K562 (cell line): ENCODE measurements at regions not wholly inside any gene's neighbourhood (a gene's known extent, or its start where the extent isn't known, plus 50 kb on each side); places are given as distances from the start of the nearest gene placed in this dataset.

Experiments used
- ATAC-seq: fragments of 200-7000 bp; cut with Tn5 transposase; 3 replicates; pipeline ENCODE4 v1.9.1; 2020; ENCODE audit warnings: moderate library complexity
- BruUV-seq: library from RNA; stranded (reverse); fragments of 400-500 nt; replicated peaks from 2 replicates; lab custom pipeline; 2021; lab: Mats Ljungman, UMichigan
- CTCF ChIA-PET: fragments of 300-600 bp; formaldehyde crosslinking; extraction: SDS; loops from one replicate; lab custom pipeline; 2021; ENCODE audit warnings: low intra/inter-chr PET ratio; lab: Yijun Ruan, JAX
- POLR2A ChIA-PET: fragments of 300-600, 350-650 bp; sonication (Branson Sonifier 250); formaldehyde crosslinking; extraction: SDS; loops from one replicate; lab custom pipeline; 2021; ENCODE audit warnings: antibody characterized with exemption, inconsistent platforms; lab: Yijun Ruan, JAX
- DNase-seq, 4 experiments: peaks; one replicate each; pipeline versions ENCODE4 v3.0.0 to v3.0.0-alpha.2; 2011 to 2018; ENCODE audit warnings: low spot score in 3 of 4, mixed read lengths in 3 of 4; ENCODE audit errors: extremely low read depth in 1 of 4
- FAIRE-seq: peaks from 2 replicates; lab custom pipeline; 2011; peaks lifted over from hg19 to GRCh38; lab: Jason Lieb, UNC
- H2AFZ ChIP-seq: 2 replicates; pipeline ENCODE4 v1.6.0; 2011; ENCODE audit warnings: low read depth, low read length, control low read depth, inconsistent platforms
- H3K27ac ChIP-seq: fragments of 200-600 bp; 3 replicates; pipeline ENCODE4 v1.8.0; 2011; ENCODE audit warnings: low read depth, mild to moderate bottlenecking, control low read depth, inconsistent platforms, low read length, moderate library complexity, mixed read lengths; ENCODE audit errors: extremely low read depth
- H3K27me3 ChIP-seq, 2 experiments: fragments of 300-600 bp in 1 of 2; 2 replicates in 1 of 2; 3 replicates in 1 of 2; pipeline versions ENCODE4 v1.6.0 to v1.8.0; 2011; ENCODE audit warnings: inconsistent platforms in 2 of 2, low read length in 2 of 2, mild to moderate bottlenecking in 1 of 2, mixed read lengths in 1 of 2, moderate library complexity in 1 of 2; ENCODE audit not compliant: control insufficient read depth in 2 of 2, insufficient read depth in 2 of 2
- H3K36me3 ChIP-seq: fragments of 300-600 bp; 3 replicates; pipeline ENCODE4 v1.8.0; 2011; ENCODE audit warnings: mild to moderate bottlenecking, low read length, inconsistent platforms; ENCODE audit not compliant: control insufficient read depth, insufficient read depth
- H3K4me1 ChIP-seq, 2 experiments: fragments of 200-600 bp in 1 of 2; replicated peaks in 1 of 2; 2 replicates in 1 of 2; 3 replicates in 1 of 2; pipeline versions ENCODE4 v1.5.1 to v1.8.0; 2011; ENCODE audit warnings: inconsistent platforms in 2 of 2, low read length in 2 of 2, mild to moderate bottlenecking in 1 of 2, mixed read lengths in 1 of 2, moderate library complexity in 1 of 2; ENCODE audit not compliant: control insufficient read depth in 2 of 2, insufficient read depth in 2 of 2
- H3K4me2 ChIP-seq: 2 replicates; pipeline ENCODE4 v1.6.1; 2011; ENCODE audit warnings: low read length, control low read depth, inconsistent platforms, mixed read lengths; ENCODE audit not compliant: insufficient read depth
- H3K4me3 ChIP-seq: fragments of 200-600 bp; sonication (generic), shearing (Covaris generic); 2 replicates; pipeline ENCODE4 v1.5.1; 2016; ENCODE audit warnings: control low read depth, inconsistent platforms
- H3K79me2 ChIP-seq: fragments of 200-600 bp; 3 replicates; pipeline ENCODE4 v1.8.0; 2011; ENCODE audit warnings: low read length, inconsistent platforms; ENCODE audit not compliant: control insufficient read depth, insufficient read depth
- H3K9ac ChIP-seq, 2 experiments: 2 replicates each; pipeline versions ENCODE4 v1.6.0 to v1.6.1; 2011; ENCODE audit warnings: low read depth in 2 of 2, low read length in 2 of 2, control low read depth in 1 of 2, inconsistent platforms in 1 of 2, mild to moderate bottlenecking in 1 of 2, mixed read lengths in 1 of 2; ENCODE audit not compliant: insufficient read depth in 1 of 2
- H3K9me1 ChIP-seq: one replicate; pipeline ENCODE4 v1.6.0; 2011; ENCODE audit warnings: inconsistent platforms, mild to moderate bottlenecking, low read length, moderate library complexity; ENCODE audit not compliant: control insufficient read depth, insufficient read depth
- H3K9me3 ChIP-seq: replicated peaks from 2 replicates; pipeline ENCODE4 v1.5.1; 2011; ENCODE audit warnings: low read depth, low read length, inconsistent platforms; ENCODE audit not compliant: control insufficient read depth, insufficient read depth
- H4K20me1 ChIP-seq: replicated peaks from 2 replicates; pipeline ENCODE4 v1.6.1; 2011; ENCODE audit warnings: low read length, inconsistent platforms, mixed read lengths; ENCODE audit not compliant: control insufficient read depth, insufficient read depth
- ELF4 ChIP-seq: fragments of 450-650 bp; formaldehyde crosslinking; IDR thresholded peaks from 2 replicates; pipeline ENCODE4 v1.4.0; 2022; ENCODE audit warnings: missing genetic modification characterization
- KDM5B ChIP-seq: fragments of 200-600 bp; sonication (generic); IDR thresholded peaks from 2 replicates; pipeline ENCODE4 v1.6.1; 2012; ENCODE audit warnings: low read depth, mild to moderate bottlenecking, moderate library complexity, low read length, control low read depth, inconsistent platforms; ENCODE audit not compliant: insufficient replicate concordance
- OTX1 ChIP-seq: fragments of 450-650 bp; formaldehyde crosslinking; IDR thresholded peaks from 2 replicates; pipeline ENCODE4 v1.4.0; 2022; ENCODE audit warnings: mild to moderate bottlenecking
- PRDM10 ChIP-seq: fragments of 450-650 bp; IDR thresholded peaks from 2 replicates; pipeline ENCODE4 v1.6.1; 2018; ENCODE audit not compliant: partially characterized antibody
- SRF ChIP-seq, 2 experiments: fragments of 250-450, 450-650 bp in 1 of 2; sonication (Bioruptor Pico) in 1 of 2; sonication (generic) in 1 of 2; formaldehyde crosslinking; IDR thresholded peaks; 2 replicates each; pipeline versions ENCODE4 v1.5.0 to v1.5.1; 2020 to 2022; ENCODE audit warnings: mild to moderate bottlenecking in 1 of 2, missing genetic modification reagents in 1 of 2
- TCF7L2 ChIP-seq: fragments of 150-350 bp; IDR thresholded peaks from 2 replicates; pipeline ENCODE4 v1.6.1; 2016; ENCODE audit warnings: low read depth, mild to moderate bottlenecking, low read length, moderate library complexity
- WGBS: fragments of 100-300 bp; shearing (Covaris generic); methylation state at CpG from one replicate; pipeline ENCODE4 v1.1.6; 2016; ENCODE audit warnings: low coverage, mixed read lengths; ENCODE audit not compliant: insufficient coverage; ENCODE audit errors: missing lambda C conversion rate; 5-methylcytosine and 5-hydroxymethylcytosine counted together
- in situ Hi-C: fragments of 300-500 bp; cut with MboI; formaldehyde crosslinking; loops from 4 replicates; pipeline ENCODE4 v1.15.0; 2018; ENCODE audit warnings: inconsistent platforms, mixed read lengths
- intact Hi-C: fragments of 100-400 bp; cut with micrococcal nuclease; formaldehyde crosslinking; loops from 2 replicates; pipeline ENCODE4 v1.14.2; 2022

- 5% methylated on average over 3 of the region's 3 CpGs for WGBS
These were observed 494.3 kb downstream of the STK39 start for GRCh38 chr2:167753142-167753541.

More at GRCh38 chr2:167753142-167753541, 494.3 kb downstream of the STK39 start:
- no peaks in the 10 kb centered on the region for H3K4me1 ChIP-seq
- no peaks in the 10 kb centered on the region for H3K9me1 ChIP-seq
- intact Hi-C loops: no loop called here
- H3K27me3 ChIP-seq: no peaks in the 10 kb centered on the region
- BruUV-seq: no TSS peak
- H3K27ac ChIP-seq: no peak overlapping the region
- CTCF ChIA-PET: interaction anchor here (0.6 kb wide), 1 partner anchor 552 kb away, joined by 3 read pairs; no protein-coding TSS in a partner anchor
- FAIRE-seq: no peak
- H3K9ac ChIP-seq: no peak overlapping the region
- POLR2A ChIA-PET: no interaction called here
- no peak overlapping the region for H2AFZ ChIP-seq
- H3K79me2 ChIP-seq: no peaks in the 10 kb centered on the region
- H3K4me3 ChIP-seq: no peak overlapping the region
- H3K36me3 ChIP-seq: no peaks in the 10 kb centered on the region
- no peaks in the 10 kb centered on the region for H4K20me1 ChIP-seq
- H3K9me3 ChIP-seq: no peaks in the 10 kb centered on the region
- no peak for DNase-seq
- in situ Hi-C loops: no loop called here
- H3K4me2 ChIP-seq: no peak overlapping the region
- no peak for TF ChIP-seq SRF (CRISPR knock-in tag; IDR thresholded peaks at IDR 0.05)
- TF ChIP-seq KDM5B: no peak
- no peak for TF ChIP-seq TCF7L2
- TF ChIP-seq PRDM10: no peak
- TF ChIP-seq OTX1 (CRISPR knock-in tag): no peak
- TF ChIP-seq ELF4 (CRISPR knock-in tag): no peak
- ATAC-seq: no peak
